Body of pancreas (tissue), 4 donors: ENCODE measurements at regions not wholly inside any gene's neighbourhood (a gene's known extent, or its start where the extent isn't known, plus 50 kb on each side); places are given as distances from the start of the nearest gene placed in this dataset.

ENCODE experiments used
- ATAC-seq: fragments of 150-250 bp; one replicate; pipeline ENCODE4 v1.9.1; 2016
- DNase-seq, 4 donors: peaks; one replicate each; pipeline ENCODE4 v3.0.0-alpha.2; 2019
- H3K27ac ChIP-seq, 4 donors: fragments of 200-600 bp; sonication (generic); 1 replicate in 3 of 4; 2 replicates in 1 of 4; pipeline versions ENCODE4 v1.5.1 to v1.6.1; 2016 to 2019; ENCODE audit warnings: mild to moderate bottlenecking in 1 of 4, mixed read lengths in 1 of 4, moderate library complexity in 1 of 4
- H3K27me3 ChIP-seq, 2 donors: fragments of 200-600 bp; sonication (generic); one replicate each; pipeline ENCODE4 v1.6.0; 2016; ENCODE audit warnings: mild to moderate bottlenecking in 1 of 2
- H3K36me3 ChIP-seq, 2 donors: fragments of 200-600 bp; sonication (generic); replicated peaks in 1 of 2; 2 replicates each; pipeline ENCODE4 v1.5.1; 2016; ENCODE audit warnings: low read depth in 2 of 2; ENCODE audit not compliant: insufficient read depth in 1 of 2
- H3K4me1 ChIP-seq: fragments of 200-600 bp; sonication (generic); one replicate; pipeline ENCODE4 v1.6.0; 2016
- H3K4me3 ChIP-seq, 2 donors: fragments of 200-600 bp; sonication (generic); 1 replicate in 1 of 2; 2 replicates in 1 of 2; pipeline ENCODE4 v1.5.1; 2016 to 2019
- H3K9me3 ChIP-seq, 3 donors: fragments of 200-600 bp; sonication (generic); 1 replicate in 2 of 3; 2 replicates in 1 of 3; pipeline ENCODE4 v1.5.1; 2016
- CTCF ChIP-seq, 7 experiments: fragments of 450-650 bp in 4 of 7; fragments of 200-600 bp in 3 of 7; sonication (generic) in 3 of 7; IDR thresholded peaks; one replicate each; pipeline ENCODE4 v1.5.1; 2016 to 2019; ENCODE audit warnings: antibody characterized with exemption in 7 of 7
- POLR2A ChIP-seq, 3 donors: fragments of 450-650 bp; IDR thresholded peaks; one replicate each; pipeline ENCODE4 v1.6.1; 2016; ENCODE audit warnings: antibody characterized with exemption in 3 of 3, mild to moderate bottlenecking in 2 of 3
- WGBS, 2 donors: methylation state at CpG; one replicate each; pipeline ENCODE4 v1.1.5; 2017; 5-methylcytosine and 5-hydroxymethylcytosine counted together
- intact Hi-C: fragments of 100-400 bp; cut with DNase I; formaldehyde crosslinking; loops from one replicate; pipeline ENCODE4 v1.15.1; 2023

GRCh38 chr6:20263059-20263458 is 50.8 kb upstream of the MBOAT1 start:
- DNase-seq (no peak), ATAC-seq (no peak)
- H3K27ac ChIP-seq = no peak overlapping the region
- H3K4me1 ChIP-seq = no peaks in the 10 kb centered on the region
- H3K4me3 ChIP-seq = no peak overlapping the region
- H3K9me3 ChIP-seq = no peaks in the 10 kb centered on the region
- intact Hi-C loops = no loop called here
- H3K27me3 ChIP-seq = no peaks in the 10 kb centered on the region
- no peaks in the 10 kb centered on the region for H3K36me3 ChIP-seq
- 87 to 96% methylated on average over 2 of the region's 2 CpGs for WGBS, 2 donors
- no peak for TF ChIP-seq CTCF (IDR thresholded peaks at IDR 0.05)
- TF ChIP-seq POLR2A (IDR thresholded peaks at IDR 0.05) = no peak

- Histone ChIP-seq H3K27ac (no peak overlapping the region), H3K36me3 (no peaks in the 10 kb centered on the region), H3K9me3 (no peaks in the 10 kb centered on the region), H3K4me3 (no peak overlapping the region), H3K4me1 (no peaks in the 10 kb centered on the region), H3K27me3 (no peaks in the 10 kb centered on the region)
- intact Hi-C loops = no loop called here
- DNase-seq (no peak), ATAC-seq (no peak)
- TF ChIP-seq CTCF (IDR thresholded peaks at IDR 0.05) = no peak
- TF ChIP-seq POLR2A (IDR thresholded peaks at IDR 0.05) = no peak
- 49 to 73% methylated on average over 3 of the region's 3 CpGs for WGBS, 2 donors
These were observed 53.6 kb upstream of the MBOAT1 start for GRCh38 chr6:20265842-20266241.

- TF ChIP-seq CTCF (IDR thresholded peaks at IDR 0.05) = no peak
- TF ChIP-seq POLR2A (IDR thresholded peaks at IDR 0.05) = no peak
- ATAC-seq (no peak), DNase-seq (no peak)
- 73 to 76% methylated on average over 11 of the region's 11 CpGs for WGBS, 2 donors
- no peaks in the 10 kb centered on the region for H3K4me1 ChIP-seq
- no peak overlapping the region for H3K4me3 ChIP-seq
- H3K36me3 ChIP-seq = no peaks in the 10 kb centered on the region
- no peak overlapping the region for H3K27ac ChIP-seq
- no peaks in the 10 kb centered on the region for H3K9me3 ChIP-seq
- intact Hi-C loops = no loop called here
- H3K27me3 ChIP-seq = no peaks in the 10 kb centered on the region
These were observed 54.8 kb upstream of the MBOAT1 start for GRCh38 chr6:20266851-20267608.

GRCh38 chr6:20269181-20269580 is 56.9 kb upstream of the MBOAT1 start:
- TF ChIP-seq CTCF (IDR thresholded peaks at IDR 0.05) (no peak), POLR2A (IDR thresholded peaks at IDR 0.05) (no peak)
- Histone ChIP-seq H3K4me1 (no peaks in the 10 kb centered on the region), H3K27me3 (no peaks in the 10 kb centered on the region), H3K27ac (no peak overlapping the region), H3K4me3 (no peak overlapping the region), H3K36me3 (no peaks in the 10 kb centered on the region), H3K9me3 (no peaks in the 10 kb centered on the region)
- ATAC-seq (no peak), DNase-seq (no peak)
- intact Hi-C loops = no loop called here
- 81 to 82% methylated on average over 2 of the region's 2 CpGs for WGBS, 2 donors

- no peaks in the 10 kb centered on the region for H3K9me3 ChIP-seq
- intact Hi-C loops = no loop called here
- ATAC-seq (no peak), DNase-seq (no peak)
- no peak overlapping the region for H3K4me3 ChIP-seq
- H3K4me1 ChIP-seq = no peaks in the 10 kb centered on the region
- H3K36me3 ChIP-seq = no peaks in the 10 kb centered on the region
- WGBS, 2 donors = 65 to 78% methylated on average over 3 of the region's 3 CpGs
- H3K27ac ChIP-seq = no peak overlapping the region
- no peak for TF ChIP-seq POLR2A (IDR thresholded peaks at IDR 0.05)
- no peak for TF ChIP-seq CTCF (IDR thresholded peaks at IDR 0.05)
- no peaks in the 10 kb centered on the region for H3K27me3 ChIP-seq
These were observed 59.5 kb upstream of the MBOAT1 start for GRCh38 chr6:20271818-20272217.
